ENCODE measurements at regions not wholly inside any gene's neighbourhood (a gene's known extent, or its start where the extent isn't known, plus 50 kb on each side); places are given as distances from the start of the nearest gene placed in this dataset.

DNA sequence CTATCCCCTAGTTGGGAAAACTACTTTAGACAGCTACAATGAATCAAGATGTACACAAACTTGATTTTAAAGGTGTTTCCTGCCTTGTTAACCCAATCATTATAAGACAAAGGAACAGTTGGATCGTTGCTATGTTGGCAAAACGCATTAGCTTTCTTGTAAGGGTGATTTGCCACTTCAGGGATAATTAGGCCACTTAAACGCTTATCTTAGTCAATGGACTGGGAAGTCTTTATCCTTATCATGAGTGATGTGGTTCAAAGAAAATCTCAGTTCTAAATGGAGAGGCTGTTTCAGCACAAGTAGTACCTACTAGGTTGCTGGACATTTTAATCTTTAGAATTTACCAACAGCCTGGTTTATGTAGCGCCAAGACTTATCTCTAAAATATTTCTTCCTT is 406.1 kb upstream of the MEX3C start:
- TF ChIP-seq BHLHE40 (IDR thresholded peaks at IDR 0.05; ENCODE audit: borderline replicate concordance) (no peak), FOXM1 (IDR thresholded peaks at IDR 0.05; ENCODE audit: borderline replicate concordance) (no peak)
